Mucosa of stomach (tissue), 1 donor: ENCODE measurements at regions not wholly inside any gene's neighbourhood (a gene's known extent, or its start where the extent isn't known, plus 50 kb on each side); places are given as distances from the start of the nearest gene placed in this dataset.
"Not testable (repeated sequence)": the region's sequence is repeated elsewhere in the genome, so short reads cannot be mapped to it uniquely, and the experiment has no call there.

Experiments used
- H3K27me3 ChIP-seq: one replicate; pipeline ENCODE4 v1.7.0; 2013; ENCODE audit warnings: mild to moderate bottlenecking, low read length; ENCODE audit not compliant: control insufficient read depth, insufficient read depth
- H3K36me3 ChIP-seq: one replicate; pipeline ENCODE4 v1.7.0; 2013; ENCODE audit warnings: low read length; ENCODE audit not compliant: control insufficient read depth, insufficient read depth
- H3K4me1 ChIP-seq: one replicate; pipeline ENCODE4 v1.7.0; 2013; ENCODE audit warnings: mild to moderate bottlenecking, low read length; ENCODE audit not compliant: control insufficient read depth, insufficient read depth
- H3K4me3 ChIP-seq: one replicate; pipeline ENCODE4 v1.7.0; 2013; ENCODE audit warnings: low read length
- H3K9ac ChIP-seq: one replicate; pipeline ENCODE4 v1.7.0; 2013; ENCODE audit warnings: mild to moderate bottlenecking, low read length, moderate library complexity
- H3K9me3 ChIP-seq: one replicate; pipeline ENCODE4 v1.7.0; 2013; ENCODE audit warnings: mild to moderate bottlenecking, low read length, moderate library complexity; ENCODE audit not compliant: control insufficient read depth
- donor health status: Pancreatic carcinoma.

- Histone ChIP-seq H3K4me1 (peaks cover 15% of the 10 kb centered on the region), H3K4me3 (no peak overlapping the region), H3K9ac (no peak overlapping the region), H3K9me3 (no peaks in the 10 kb centered on the region), H3K27me3 (no peaks in the 10 kb centered on the region), H3K36me3 (no peaks in the 10 kb centered on the region)
Measured at GRCh38 chr19:20320191-20320590, 153.2 kb downstream of the ZNF486 start.

- H3K9ac ChIP-seq, result no peak overlapping the region
- H3K4me3 ChIP-seq, result no peak overlapping the region
- H3K4me1 ChIP-seq, result peaks cover 19% of the 10 kb centered on the region
- H3K36me3 ChIP-seq, result no peaks in the 10 kb centered on the region
- no peaks in the 10 kb centered on the region for H3K9me3 ChIP-seq
- H3K27me3 ChIP-seq, result no peaks in the 10 kb centered on the region
Measured at GRCh38 chr19:20318616-20319015, 151.6 kb downstream of the ZNF486 start.

- peaks cover 13% of the 10 kb centered on the region for H3K4me1 ChIP-seq
- no peaks in the 10 kb centered on the region for H3K36me3 ChIP-seq
- no peak overlapping the region for H3K4me3 ChIP-seq
- no peaks in the 10 kb centered on the region for H3K27me3 ChIP-seq
- no peaks in the 10 kb centered on the region for H3K9me3 ChIP-seq
- no peak overlapping the region for H3K9ac ChIP-seq
Measured at GRCh38 chr19:20315543-20315942, 148.5 kb downstream of the ZNF486 start.

- Histone ChIP-seq H3K9ac (no peak overlapping the region), H3K36me3 (no peaks in the 10 kb centered on the region), H3K4me3 (no peak overlapping the region), H3K9me3 (no peaks in the 10 kb centered on the region), H3K27me3 (no peaks in the 10 kb centered on the region), H3K4me1 (peaks cover 10% of the 10 kb centered on the region)
Measured at GRCh38 chr19:20313894-20314293, 146.9 kb downstream of the ZNF486 start.

GRCh38 chr19:20307127-20307526 lies 140.1 kb downstream of the ZNF486 start:
- H3K9ac ChIP-seq, result no peak overlapping the region
- no peak overlapping the region for H3K4me3 ChIP-seq
- no peaks in the 10 kb centered on the region for H3K9me3 ChIP-seq
- no peaks in the 10 kb centered on the region for H3K4me1 ChIP-seq
- H3K27me3 ChIP-seq, result no peaks in the 10 kb centered on the region
- H3K36me3 ChIP-seq, result no peaks in the 10 kb centered on the region

GRCh38 chr19:20296314-20296713 lies 129.3 kb downstream of the ZNF486 start:
- not testable (repeated sequence) for H3K27me3 ChIP-seq, H3K9me3 ChIP-seq, H3K4me1 ChIP-seq, H3K36me3 ChIP-seq, H3K4me3 ChIP-seq, H3K9ac ChIP-seq

DNA sequence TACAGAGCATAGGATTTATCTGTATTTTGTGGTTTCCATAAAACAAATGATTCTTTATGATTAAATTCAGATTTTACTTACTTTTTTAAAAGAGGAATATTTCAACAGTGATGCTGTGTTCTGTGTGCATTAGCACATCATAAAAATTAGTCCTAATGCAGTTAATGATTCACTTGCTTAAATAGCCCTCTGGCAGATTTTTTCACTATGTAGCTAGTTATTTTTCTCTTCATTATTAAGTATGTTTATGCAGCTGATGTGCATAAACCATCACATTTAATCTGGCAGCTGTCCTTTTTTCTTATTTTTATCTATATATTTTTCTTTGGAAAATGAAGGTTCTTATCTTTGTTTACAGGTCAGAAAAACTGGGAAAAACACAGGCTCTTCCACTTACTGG lies 127.2 kb downstream of the ZNF486 start:
- H3K4me3 ChIP-seq, result no peak overlapping the region
- H3K9me3 ChIP-seq, result no peaks in the 10 kb centered on the region
- no peaks in the 10 kb centered on the region for H3K36me3 ChIP-seq
- no peak overlapping the region for H3K9ac ChIP-seq
- H3K27me3 ChIP-seq, result no peaks in the 10 kb centered on the region
- H3K4me1 ChIP-seq, result no peaks in the 10 kb centered on the region

DNA sequence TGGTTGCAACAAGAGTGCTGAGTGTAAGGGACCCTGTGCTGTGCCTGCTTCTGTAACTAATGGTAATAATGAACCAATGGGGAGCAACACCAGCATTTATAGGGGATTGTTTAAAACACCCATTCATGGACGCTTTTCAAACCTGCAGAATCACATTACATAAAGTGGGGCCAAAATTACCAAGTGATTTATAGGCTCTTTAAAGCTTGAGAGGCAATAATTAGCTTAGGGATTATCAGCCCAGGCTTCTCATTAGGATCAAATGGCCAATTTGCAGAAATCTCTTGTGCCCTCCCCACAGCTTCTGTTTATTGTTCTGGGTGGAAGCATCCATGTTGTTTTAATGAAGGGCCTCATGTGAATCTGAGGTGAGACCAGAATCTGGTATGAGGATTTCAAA lies 125.5 kb downstream of the ZNF486 start:
- H3K9ac ChIP-seq, H3K4me3 ChIP-seq, H3K36me3 ChIP-seq, H3K9me3 ChIP-seq, H3K4me1 ChIP-seq, H3K27me3 ChIP-seq: not testable (repeated sequence)

GRCh38 chr19:20289186-20289585 lies 122.2 kb downstream of the ZNF486 start:
- no peaks in the 10 kb centered on the region for H3K9me3 ChIP-seq
- H3K9ac ChIP-seq, result no peak overlapping the region
- H3K36me3 ChIP-seq, result no peaks in the 10 kb centered on the region
- H3K4me3 ChIP-seq, result no peak overlapping the region
- H3K27me3 ChIP-seq, result no peaks in the 10 kb centered on the region
- no peaks in the 10 kb centered on the region for H3K4me1 ChIP-seq

- Histone ChIP-seq H3K4me3 (no peak overlapping the region), H3K36me3 (no peaks in the 10 kb centered on the region), H3K4me1 (no peaks in the 10 kb centered on the region), H3K9me3 (no peaks in the 10 kb centered on the region), H3K27me3 (no peaks in the 10 kb centered on the region), H3K9ac (no peak overlapping the region)
Measured at GRCh38 chr19:20287070-20287469, 120.1 kb downstream of the ZNF486 start.

DNA sequence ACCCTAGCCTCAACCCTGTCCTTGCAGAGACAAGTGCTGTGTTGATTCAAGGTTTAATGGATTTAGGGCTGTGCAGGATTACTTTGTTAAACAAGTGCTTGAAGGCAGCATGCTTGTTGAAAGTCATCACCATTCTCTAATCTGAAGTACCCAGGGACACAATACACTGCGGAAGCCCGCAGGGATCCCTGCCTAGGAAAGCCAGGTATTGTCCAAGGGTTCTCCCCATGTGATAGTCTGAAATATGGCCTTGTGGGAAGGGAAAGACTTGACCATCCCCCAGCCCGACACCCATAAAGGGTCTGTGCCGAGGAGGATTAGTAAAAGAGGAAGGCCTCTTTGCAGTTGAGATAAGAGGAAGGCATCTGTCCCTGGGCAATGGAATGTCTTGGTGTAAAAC lies 118.9 kb downstream of the ZNF486 start:
- not testable (repeated sequence) for H3K9me3 ChIP-seq, H3K36me3 ChIP-seq, H3K4me1 ChIP-seq, H3K4me3 ChIP-seq, H3K27me3 ChIP-seq, H3K9ac ChIP-seq

DNA sequence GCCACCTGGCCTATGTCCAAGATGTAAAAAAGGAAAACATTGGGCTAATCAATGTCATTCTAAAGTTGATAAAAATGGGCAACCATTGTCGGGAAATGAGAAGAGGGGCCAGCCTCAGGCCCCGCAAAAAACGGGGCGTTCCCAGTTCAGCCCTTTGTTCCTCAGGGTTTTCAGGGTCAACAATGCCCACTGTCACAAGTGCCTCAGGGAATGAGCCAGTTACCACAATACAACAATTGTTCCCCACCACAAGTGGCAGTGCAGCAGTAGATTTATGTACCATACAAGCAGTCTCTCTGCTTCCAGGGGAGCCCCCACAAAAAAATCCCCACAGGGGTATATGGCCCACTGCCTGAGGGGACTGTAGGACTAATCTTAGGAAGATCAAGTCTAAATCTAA lies 112.5 kb downstream of the ZNF486 start:
- no peaks in the 10 kb centered on the region for H3K9me3 ChIP-seq
- no peak overlapping the region for H3K9ac ChIP-seq
- no peak overlapping the region for H3K4me3 ChIP-seq
- H3K4me1 ChIP-seq, result no peaks in the 10 kb centered on the region
- H3K36me3 ChIP-seq, result no peaks in the 10 kb centered on the region
- no peaks in the 10 kb centered on the region for H3K27me3 ChIP-seq

GRCh38 chr19:20278342-20278741 lies 111.3 kb downstream of the ZNF486 start:
- no peak overlapping the region for H3K9ac ChIP-seq
- no peaks in the 10 kb centered on the region for H3K4me1 ChIP-seq
- no peaks in the 10 kb centered on the region for H3K9me3 ChIP-seq
- no peaks in the 10 kb centered on the region for H3K36me3 ChIP-seq
- H3K4me3 ChIP-seq, result no peak overlapping the region
- H3K27me3 ChIP-seq, result no peaks in the 10 kb centered on the region
